Hematopoietic multipotent progenitor cell treated with erythropoietin and hydrocortisone succinate and interleukin-3 and kit ligand, for 17 days (in vitro differentiated cells): ENCODE measurements at regions not wholly inside any gene's neighbourhood (a gene's known extent, or its start where the extent isn't known, plus 50 kb on each side); places are given as distances from the start of the nearest gene placed in this dataset.

ENCODE experiments used
- DNase-seq: peaks from one replicate; pipeline ENCODE4 v3.0.0-alpha.2; 2015; ENCODE audit warnings: low spot score

- DNase-seq: no peak
Measured at GRCh38 chr2:58866946-58867345, 625.8 kb upstream of the FANCL start.

DNA sequence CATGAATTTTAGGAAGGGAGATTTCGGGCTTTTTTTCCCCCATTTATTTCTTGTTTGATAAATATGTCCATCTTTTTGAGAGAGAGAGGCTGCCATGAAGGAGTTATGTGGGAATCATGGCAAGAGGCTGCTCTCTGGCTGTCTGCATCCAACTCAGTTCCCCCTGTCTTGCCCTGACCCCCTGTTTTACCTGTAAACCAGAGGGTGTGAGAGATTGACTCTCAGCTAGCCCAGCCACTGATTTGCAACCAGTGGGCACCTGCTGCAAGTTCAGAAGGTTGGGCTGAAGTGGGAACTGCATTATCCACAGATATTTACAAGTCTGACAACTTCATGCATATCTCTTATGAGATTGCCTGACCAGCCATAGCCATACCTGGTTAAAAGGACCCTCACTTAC is 625.4 kb upstream of the FANCL start:
- DNase-seq: no peak

DNA sequence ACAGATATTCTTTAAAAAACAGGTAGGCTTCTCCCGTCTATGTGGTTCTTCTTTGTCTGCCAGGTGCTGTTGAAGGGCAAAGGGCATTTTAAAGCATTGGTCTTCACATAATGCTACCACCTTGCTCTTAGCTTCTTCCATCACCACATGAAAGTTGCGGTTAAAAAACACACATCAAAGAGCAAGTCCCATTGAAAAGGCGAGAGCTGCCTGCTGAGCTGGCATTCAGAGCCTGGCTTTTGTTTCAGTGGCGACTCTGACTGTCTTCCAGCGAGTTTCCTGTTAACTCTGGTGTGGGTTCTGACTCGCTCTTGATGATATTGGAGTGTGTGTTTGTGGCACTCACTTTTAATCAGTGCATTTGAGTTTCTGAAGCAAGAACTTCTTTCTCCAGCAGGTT is 624.9 kb upstream of the FANCL start:
- DNase-seq: no peak

GRCh38 chr2:58865436-58865835 is 624.3 kb upstream of the FANCL start:
- no peak for DNase-seq

DNA sequence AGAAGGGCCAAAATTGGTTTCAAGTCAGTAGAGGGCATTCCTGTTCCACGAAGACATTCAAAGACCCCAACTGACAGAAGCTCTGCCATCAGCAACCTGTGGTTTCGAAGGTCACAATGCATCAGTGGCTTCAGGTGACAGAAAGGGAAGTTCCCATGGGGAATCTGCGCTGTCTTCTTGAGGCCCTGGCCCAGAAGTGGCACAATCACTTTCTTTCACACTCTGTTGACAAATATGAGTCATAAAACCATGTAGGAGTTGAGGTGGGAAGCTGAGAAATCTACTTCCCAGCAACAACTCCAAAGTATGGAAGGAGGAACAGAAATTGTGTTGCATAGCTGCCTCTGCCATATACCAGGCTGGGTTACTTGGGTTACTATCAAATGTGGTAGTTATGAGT is 621.1 kb upstream of the FANCL start:
- DNase-seq: no peak

- no peak for DNase-seq
Measured at GRCh38 chr2:58860586-58860985, 619.5 kb upstream of the FANCL start.

DNA sequence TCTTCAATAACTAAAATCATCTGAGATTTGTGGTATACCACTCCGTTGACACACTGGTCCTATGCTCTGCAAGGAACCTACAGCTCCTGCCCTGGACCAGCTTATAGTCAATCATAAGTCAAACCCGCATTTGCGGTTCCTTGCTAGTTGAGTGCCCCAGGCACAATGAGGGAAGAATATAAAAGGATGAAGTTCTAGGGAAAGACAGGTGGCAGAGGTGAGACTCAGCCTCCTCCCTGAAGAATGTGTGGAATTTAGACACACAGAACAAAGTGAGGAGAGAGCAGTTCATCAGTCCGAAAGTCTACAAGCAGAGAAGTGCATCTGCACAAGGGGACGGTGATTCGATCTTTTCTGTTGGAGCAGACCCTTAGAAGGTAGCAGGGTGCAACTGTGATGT is 615.0 kb upstream of the FANCL start:
- no peak for DNase-seq

DNA sequence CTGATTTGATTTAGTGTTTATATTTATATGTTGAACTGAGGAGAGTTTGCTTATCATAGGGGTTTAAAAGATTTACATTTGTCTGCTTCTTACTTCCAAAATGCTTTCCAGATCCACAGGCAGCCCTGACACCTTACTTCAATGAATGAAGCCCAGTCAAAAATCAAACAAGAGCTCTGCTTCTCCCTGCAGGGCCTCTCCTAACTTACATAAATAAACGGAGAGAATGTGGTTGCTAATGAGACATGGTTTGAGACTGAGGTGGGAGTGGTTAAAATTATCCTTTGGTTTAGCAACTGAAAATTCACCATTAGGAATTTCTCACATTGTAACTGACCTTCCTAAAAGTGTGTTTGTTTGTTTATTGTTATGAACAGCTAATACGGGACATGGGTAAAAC is 612.3 kb upstream of the FANCL start:
- DNase-seq: no peak

- DNase-seq: no peak
Measured at GRCh38 chr2:58852905-58853304, 611.8 kb upstream of the FANCL start.

DNA sequence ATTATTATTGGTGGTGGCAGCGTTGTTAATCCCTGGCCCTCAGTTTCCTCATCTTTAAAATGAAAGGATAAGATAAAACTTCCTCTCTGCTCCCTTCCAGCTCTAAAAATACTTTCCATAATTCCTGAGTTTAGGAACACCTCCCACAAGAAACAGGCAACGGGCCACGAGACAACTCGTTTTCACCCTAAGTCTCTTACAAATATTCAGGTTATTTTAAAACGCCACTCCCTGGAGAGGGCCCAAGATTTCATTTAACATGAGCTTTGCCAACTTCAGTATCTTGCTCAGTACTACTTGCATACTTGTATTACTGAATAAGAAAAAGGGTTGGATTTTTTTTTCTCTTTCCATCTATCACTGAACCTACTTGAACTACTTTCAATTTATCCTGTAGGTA is 611.1 kb upstream of the FANCL start:
- DNase-seq: no peak

- no peak for DNase-seq
Measured at GRCh38 chr2:58851598-58851997, 610.5 kb upstream of the FANCL start.

- DNase-seq: no peak
Measured at GRCh38 chr2:58845011-58845410, 603.9 kb upstream of the FANCL start.

- no peak for DNase-seq
Measured at GRCh38 chr2:58842501-58843155, 601.5 kb upstream of the FANCL start.

DNA sequence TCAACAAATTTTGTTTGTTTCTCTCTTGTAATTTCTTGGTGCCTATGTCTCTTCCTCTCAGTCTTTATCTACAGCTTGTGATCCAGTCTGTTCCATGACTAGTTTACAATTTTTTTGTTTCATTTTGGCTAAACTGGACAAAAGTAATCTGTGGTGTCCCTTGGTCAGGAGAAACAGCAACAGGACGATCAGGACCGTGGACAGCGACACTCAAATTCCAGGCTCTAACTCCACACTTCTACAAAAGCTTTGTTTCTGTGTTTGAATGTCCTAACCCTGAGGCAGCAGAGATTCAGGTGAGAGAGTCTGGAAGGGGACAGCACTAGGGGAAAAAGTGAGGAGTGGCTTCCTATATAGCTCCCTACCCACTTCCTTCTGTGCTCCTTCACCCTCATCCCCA is 593.3 kb upstream of the FANCL start:
- no peak for DNase-seq

DNA sequence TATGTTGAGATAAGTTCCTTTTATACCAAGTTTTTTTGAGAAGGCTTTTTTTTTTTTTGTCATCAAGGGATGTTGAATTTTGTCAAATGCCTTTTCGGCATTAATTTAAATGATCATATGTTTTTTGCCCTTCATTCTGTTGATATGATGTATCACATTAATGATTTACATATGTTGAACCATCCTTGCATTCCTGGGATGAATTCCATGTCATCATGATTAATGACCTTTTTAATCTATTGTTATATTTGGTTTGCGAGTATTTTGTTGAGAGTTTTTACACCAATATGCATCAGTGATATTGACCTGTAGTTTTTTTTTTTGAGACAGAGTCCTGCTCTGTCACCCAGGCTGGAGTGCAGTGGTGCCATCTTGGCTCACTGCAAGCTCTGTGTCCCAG is 585.7 kb upstream of the FANCL start:
- no peak for DNase-seq

GRCh38 chr2:58812771-58813344 is 571.7 kb upstream of the FANCL start:
- DNase-seq: no peak

DNA sequence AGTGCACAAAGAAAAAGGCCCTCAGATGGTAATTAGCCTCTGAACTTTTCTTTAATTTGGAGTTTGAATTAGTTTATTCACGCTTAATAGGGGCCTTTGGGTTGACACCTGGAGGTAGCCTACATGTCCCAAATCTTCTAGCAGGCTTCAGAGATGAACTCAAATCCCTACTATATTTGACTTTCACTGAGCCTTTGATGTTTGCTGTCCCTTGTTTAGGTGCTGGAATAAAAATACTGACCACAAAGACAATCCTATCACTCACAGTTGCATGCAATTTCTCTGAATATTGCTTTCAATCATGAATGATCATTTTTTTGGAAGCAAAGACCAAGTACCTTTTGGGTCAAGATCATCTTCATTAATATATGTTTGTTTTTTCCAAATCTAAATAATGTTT is 564.0 kb upstream of the FANCL start:
- DNase-seq: no peak

DNA sequence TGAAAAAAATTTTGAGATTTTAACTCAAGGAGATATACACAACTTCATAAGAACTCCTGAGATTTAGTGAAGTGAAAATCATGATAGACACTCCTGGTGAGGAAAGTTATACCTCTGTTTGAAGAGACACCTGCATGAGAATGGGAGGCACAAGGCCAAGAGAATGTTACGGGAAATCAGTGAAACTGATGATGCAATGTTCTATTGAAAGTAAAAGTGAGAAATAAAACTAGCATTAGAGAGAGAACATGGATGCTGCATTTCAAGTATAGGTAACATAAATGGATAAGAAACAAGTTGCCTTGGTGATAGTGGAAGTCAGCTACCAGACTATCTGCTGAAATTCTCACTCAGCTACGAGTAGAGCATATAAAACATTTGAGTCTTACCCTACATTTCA is 562.1 kb upstream of the FANCL start:
- no peak for DNase-seq

DNA sequence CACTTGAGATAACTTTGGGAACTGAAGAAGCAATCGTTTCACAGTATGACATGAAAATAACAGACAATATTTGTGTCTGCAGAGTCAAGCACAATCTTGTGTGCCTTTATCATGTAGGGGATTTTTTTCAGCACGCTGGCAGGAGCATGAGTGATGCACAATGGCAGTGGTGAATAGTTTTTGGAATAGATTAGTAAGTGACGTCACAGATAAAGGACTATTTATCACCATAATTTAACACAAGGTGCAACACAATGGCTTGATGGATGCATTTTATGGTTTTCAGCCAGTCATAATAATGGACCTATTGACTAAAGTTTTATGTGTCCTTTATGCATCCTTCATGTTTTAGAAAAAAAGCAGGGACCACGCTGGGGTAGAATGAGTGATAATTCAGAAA is 559.8 kb upstream of the FANCL start:
- no peak for DNase-seq

DNA sequence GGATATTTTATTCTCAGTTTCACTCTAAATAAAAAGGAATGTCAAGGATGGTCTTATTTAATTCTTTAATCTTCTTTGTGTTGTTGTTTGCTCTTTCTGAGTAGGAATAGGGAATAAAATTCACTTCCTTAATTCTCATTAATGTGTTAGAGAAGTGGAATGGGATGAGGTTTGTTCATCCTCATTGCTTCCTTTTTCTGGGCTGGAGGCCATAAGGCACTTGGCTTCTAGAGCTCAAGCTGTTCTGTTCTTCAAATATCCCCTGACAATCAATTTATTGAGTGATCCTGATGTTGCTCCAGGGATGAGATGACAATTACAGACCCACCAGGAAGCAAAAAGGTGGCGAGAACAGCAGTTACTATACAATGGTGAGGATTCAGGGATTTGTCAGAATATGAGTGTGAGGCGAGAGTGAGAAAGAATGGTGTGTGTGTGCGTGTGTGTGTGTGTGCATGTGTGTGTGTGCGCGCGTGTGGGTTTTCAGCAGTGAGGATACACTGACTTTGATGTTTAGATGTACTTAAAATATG is 557.6 kb upstream of the FANCL start:
- no peak for DNase-seq

DNA sequence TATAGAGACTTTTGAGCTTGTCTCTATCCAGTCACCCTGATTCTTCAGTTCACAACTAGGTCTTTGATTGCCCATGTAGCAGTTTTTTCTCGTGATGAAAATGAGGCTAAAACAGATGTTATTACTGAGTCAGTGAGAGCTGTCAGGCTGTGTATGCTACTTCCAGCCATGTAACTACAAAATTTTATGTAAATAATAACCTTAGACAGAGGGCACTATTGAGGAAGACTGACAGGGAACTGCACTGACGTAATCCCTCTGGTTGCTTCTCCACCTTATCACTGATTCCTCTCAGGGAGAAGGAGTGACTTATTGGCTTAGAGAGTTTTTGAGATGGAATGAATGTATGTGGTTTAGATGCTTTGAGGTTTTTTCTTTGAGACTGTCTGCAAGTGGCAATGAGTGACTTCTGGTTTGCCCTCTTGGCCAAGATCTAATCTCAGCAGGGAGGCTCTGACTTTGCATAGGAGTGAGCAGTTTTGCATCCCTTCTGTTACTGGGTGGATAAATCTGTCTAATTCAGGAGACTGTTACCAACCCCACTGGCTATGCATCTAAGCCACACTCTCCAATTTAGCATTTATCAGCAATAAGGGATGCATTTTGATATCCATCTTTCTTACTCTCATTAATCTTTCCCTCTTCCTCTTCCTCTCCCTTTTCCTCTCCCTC is 555.2 kb upstream of the FANCL start:
- no peak for DNase-seq

- no peak for DNase-seq
Measured at GRCh38 chr2:58794916-58795315, 553.8 kb upstream of the FANCL start.

DNA sequence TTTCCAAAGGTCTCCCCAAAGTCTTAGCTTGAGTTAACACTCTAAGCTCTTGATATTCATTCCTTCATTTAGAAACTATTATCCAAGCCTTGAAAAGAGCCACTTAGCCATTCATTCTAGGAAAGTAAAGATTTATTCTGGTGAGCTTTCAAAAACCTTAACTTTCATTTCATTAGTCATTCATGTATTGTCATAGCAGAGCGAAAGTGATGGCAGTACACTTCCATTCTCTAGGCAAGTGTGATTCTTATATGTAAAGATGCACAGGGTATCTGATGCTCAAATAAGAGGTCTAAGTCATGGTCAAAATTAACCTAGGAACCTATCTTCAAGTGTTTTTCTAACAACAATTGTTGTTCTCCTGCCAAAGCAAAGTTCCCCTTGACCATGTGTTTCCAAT is 553.0 kb upstream of the FANCL start:
- DNase-seq: no peak

GRCh38 chr2:58788402-58788801 is 547.3 kb upstream of the FANCL start:
- DNase-seq: no peak
